ENCODE measurements at regions not wholly inside any gene's neighbourhood (a gene's known extent, or its start where the extent isn't known, plus 50 kb on each side); places are given as distances from the start of the nearest gene placed in this dataset.

DNA sequence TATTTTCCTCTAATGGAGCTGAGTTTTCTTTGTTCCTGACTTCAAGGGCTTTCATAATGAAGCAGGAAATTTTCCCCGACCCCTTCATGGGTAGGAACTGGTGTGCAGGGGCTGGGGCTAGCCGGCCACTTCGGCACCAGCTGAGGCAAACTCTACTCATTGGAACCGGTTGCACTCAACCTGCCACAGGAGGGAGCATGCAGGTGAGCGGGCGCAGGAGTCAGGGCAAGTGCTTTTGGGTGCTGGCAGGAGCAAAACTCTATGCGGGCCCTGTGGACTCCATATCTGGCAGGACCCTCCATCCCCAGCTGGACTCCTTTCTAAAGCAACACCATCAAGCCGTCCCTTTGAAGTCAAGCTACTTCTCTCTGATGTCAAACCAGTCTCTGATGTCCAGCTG is 244.2 kb downstream of the EPM2A start:
- H3K9me3 ChIP-seq = peaks cover 0 to 10% of the 10 kb centered on the region in 2 donors
- no peaks in the 10 kb centered on the region for H3K27me3 ChIP-seq
- TF ChIP-seq, protein P1, sequence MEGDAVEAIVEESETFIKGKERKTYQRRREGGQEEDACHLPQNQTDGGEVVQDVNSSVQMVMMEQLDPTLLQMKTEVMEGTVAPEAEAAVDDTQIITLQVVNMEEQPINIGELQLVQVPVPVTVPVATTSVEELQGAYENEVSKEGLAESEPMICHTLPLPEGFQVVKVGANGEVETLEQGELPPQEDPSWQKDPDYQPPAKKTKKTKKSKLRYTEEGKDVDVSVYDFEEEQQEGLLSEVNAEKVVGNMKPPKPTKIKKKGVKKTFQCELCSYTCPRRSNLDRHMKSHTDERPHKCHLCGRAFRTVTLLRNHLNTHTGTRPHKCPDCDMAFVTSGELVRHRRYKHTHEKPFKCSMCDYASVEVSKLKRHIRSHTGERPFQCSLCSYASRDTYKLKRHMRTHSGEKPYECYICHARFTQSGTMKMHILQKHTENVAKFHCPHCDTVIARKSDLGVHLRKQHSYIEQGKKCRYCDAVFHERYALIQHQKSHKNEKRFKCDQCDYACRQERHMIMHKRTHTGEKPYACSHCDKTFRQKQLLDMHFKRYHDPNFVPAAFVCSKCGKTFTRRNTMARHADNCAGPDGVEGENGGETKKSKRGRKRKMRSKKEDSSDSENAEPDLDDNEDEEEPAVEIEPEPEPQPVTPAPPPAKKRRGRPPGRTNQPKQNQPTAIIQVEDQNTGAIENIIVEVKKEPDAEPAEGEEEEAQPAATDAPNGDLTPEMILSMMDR (IDR thresholded peaks at IDR 0.05) = no peak
- no peaks in the 10 kb centered on the region for H3K36me3 ChIP-seq
- H3K27ac ChIP-seq = no peak overlapping the region
- no peak for DNase-seq (ENCODE audit: low spot score in 2 of 2)
- no peak overlapping the region for H3K4me3 ChIP-seq
- intact Hi-C loops (cut with DNase I) = no loop called here
- H3K4me1 ChIP-seq = no peaks in the 10 kb centered on the region

- intact Hi-C loops (cut with DNase I) = no loop called here
- H3K27ac ChIP-seq = no peak overlapping the region
- no peaks in the 10 kb centered on the region for H3K4me1 ChIP-seq
- no peaks in the 10 kb centered on the region for H3K27me3 ChIP-seq
- no peaks in the 10 kb centered on the region for H3K36me3 ChIP-seq
- TF ChIP-seq, protein P1 (IDR thresholded peaks at IDR 0.05) = no peak
- no peak for DNase-seq (ENCODE audit: low spot score in 2 of 2)
- H3K9me3 ChIP-seq = peaks cover 0 to 10% of the 10 kb centered on the region in 2 donors
- H3K4me3 ChIP-seq = no peak overlapping the region
Observed at GRCh38 chr6:145497006-145497405, 238.3 kb downstream of the EPM2A start.

GRCh38 chr6:145498425-145498824 is 236.9 kb downstream of the EPM2A start:
- intact Hi-C loops (cut with DNase I) = no loop called here
- Histone ChIP-seq H3K4me3 (no peak overlapping the region), H3K27me3 (no peaks in the 10 kb centered on the region), H3K36me3 (no peaks in the 10 kb centered on the region), H3K27ac (no peak overlapping the region), H3K4me1 (no peaks in the 10 kb centered on the region), H3K9me3 (peaks cover 0 to 10% of the 10 kb centered on the region in 2 donors)
- TF ChIP-seq, protein P1 (IDR thresholded peaks at IDR 0.05) = no peak
- DNase-seq (ENCODE audit: low spot score in 2 of 2) = no peak

DNA sequence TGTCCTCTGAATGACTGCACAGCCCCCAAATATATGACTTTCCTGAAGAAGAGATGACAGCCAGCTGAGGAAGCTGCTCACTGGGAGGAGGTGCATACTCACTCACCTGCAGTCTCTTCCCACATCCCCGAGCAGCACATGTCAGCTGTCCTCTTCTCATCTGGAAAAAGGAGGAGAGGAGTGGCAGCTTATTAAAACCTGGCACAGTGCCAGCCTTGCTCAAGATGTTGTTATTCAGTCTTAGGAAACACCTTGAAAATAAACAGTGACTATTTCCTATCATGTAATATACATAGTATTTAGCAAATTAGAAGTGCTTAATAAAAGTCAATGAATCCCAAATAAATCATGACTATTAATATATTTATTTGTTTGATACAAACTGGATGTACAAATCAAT is 232.9 kb downstream of the EPM2A start:
- intact Hi-C loops (cut with DNase I) = no loop called here
- TF ChIP-seq, protein P1 (IDR thresholded peaks at IDR 0.05) = no peak

DNA sequence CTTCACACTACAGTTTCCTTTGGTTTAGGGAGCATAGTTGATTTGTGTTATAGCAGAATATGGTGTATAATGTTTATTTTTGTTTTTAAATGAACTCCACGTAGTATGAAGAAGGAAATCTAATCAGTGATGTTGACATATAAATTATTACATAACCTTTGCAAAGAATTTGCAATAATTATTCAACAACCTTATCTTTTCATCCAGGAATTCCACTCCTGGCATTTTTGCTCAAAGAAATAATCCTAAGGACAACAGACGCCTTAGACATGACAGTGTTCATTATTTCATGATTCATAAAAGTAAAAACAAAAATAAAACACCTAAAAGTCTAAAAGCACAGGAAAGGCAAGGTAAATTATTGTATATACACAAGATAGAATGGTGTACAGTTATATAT is 229.2 kb downstream of the EPM2A start:
- Histone ChIP-seq H3K4me1 (no peaks in the 10 kb centered on the region), H3K27me3 (no peaks in the 10 kb centered on the region), H3K9me3 (peaks cover 6 to 12% of the 10 kb centered on the region in 2 donors), H3K36me3 (no peaks in the 10 kb centered on the region), H3K4me3 (no peak overlapping the region), H3K27ac (no peak overlapping the region)
- DNase-seq (ENCODE audit: low spot score in 2 of 2) = no peak
- intact Hi-C loops (cut with DNase I) = no loop called here
- TF ChIP-seq, protein P1 (IDR thresholded peaks at IDR 0.05) = no peak

More for the DNA sequence above, 232.9 kb downstream of the EPM2A start:
- H3K4me3 ChIP-seq = no peak overlapping the region
- DNase-seq (ENCODE audit: low spot score in 2 of 2) = no peak
- no peaks in the 10 kb centered on the region for H3K4me1 ChIP-seq
- H3K9me3 ChIP-seq = peaks cover 0 to 3% of the 10 kb centered on the region in 2 donors
- H3K27ac ChIP-seq = no peak overlapping the region
- H3K36me3 ChIP-seq = no peaks in the 10 kb centered on the region
- no peaks in the 10 kb centered on the region for H3K27me3 ChIP-seq

- H3K36me3 ChIP-seq = no peaks in the 10 kb centered on the region
- intact Hi-C loops (cut with DNase I) = no loop called here
- H3K27ac ChIP-seq = no peak overlapping the region
Observed at GRCh38 chr6:145506565-145506964, 228.8 kb downstream of the EPM2A start.

More at GRCh38 chr6:145506565-145506964, 228.8 kb downstream of the EPM2A start:
- TF ChIP-seq, protein P1 (IDR thresholded peaks at IDR 0.05) = no peak
- H3K27me3 ChIP-seq = no peaks in the 10 kb centered on the region
- no peak for DNase-seq (ENCODE audit: low spot score in 2 of 2)
- peaks cover 6 to 13% of the 10 kb centered on the region in 2 donors for H3K9me3 ChIP-seq
- H3K4me1 ChIP-seq = no peaks in the 10 kb centered on the region
- no peak overlapping the region for H3K4me3 ChIP-seq

Measured in ascending aorta (tissue), 2 donors.